ENCODE measurements at regions not wholly inside any gene's neighbourhood (a gene's known extent, or its start where the extent isn't known, plus 50 kb on each side); places are given as distances from the start of the nearest gene placed in this dataset.

DNA sequence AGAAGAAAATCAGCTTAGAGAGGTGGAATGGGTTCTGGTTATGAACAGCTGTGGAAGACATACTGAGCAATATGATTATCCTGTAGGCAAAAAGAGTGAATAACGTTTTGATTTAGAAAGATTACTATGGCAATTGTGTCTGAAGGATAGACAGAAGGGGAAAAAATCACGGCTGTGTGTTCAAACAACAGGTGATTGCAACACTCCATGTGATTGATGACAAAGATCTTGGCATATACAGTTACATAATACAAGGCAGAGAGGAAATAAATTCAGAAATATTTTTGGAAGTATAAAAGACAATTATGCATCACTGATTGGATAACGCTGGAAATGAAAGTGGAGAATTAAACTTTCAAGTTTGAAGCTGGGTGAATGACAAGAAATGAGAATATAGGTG lies 58.5 kb upstream of the KCNJ3 start:
- ChIA-PET POLR2A (no interaction called here), CTCF (no interaction called here)
- H3K27ac Mint-ChIP-seq = no peak overlapping the region
- ATAC-seq = no peak
- no peak for DNase-seq
- no peaks in the 10 kb centered on the region for H3K27me3 Mint-ChIP-seq (ENCODE audit: low read depth)
- no peaks in the 10 kb centered on the region for H3K36me3 Mint-ChIP-seq (ENCODE audit: low read depth)
- no peaks in the 10 kb centered on the region for H3K4me1 Mint-ChIP-seq (ENCODE audit: low read depth)
- no peak overlapping the region for H3K4me3 Mint-ChIP-seq
- H3K9me3 Mint-ChIP-seq (ENCODE audit: insufficient read depth) = peaks cover 7% of the 10 kb centered on the region
